ENCODE measurements at regions not wholly inside any gene's neighbourhood (a gene's known extent, or its start where the extent isn't known, plus 50 kb on each side); places are given as distances from the start of the nearest gene placed in this dataset.

- TF ChIP-seq CTCF (conservative IDR thresholded peaks at IDR 0.05; ENCODE audit: low read length) (no peak), EZH2phosphoT487 (IDR thresholded peaks at IDR 0.05; ENCODE audit: borderline replicate concordance) (no peak)
These were observed 296.6 kb upstream of the TNC start for GRCh38 chr9:115414561-115414960.

Data from Loucy (cell line).